Upper lobe of right lung (tissue), 1 donor: ENCODE measurements at regions not wholly inside any gene's neighbourhood (a gene's known extent, or its start where the extent isn't known, plus 50 kb on each side); places are given as distances from the start of the nearest gene placed in this dataset.
"Not testable (repeated sequence)": the region's sequence is repeated elsewhere in the genome, so short reads cannot be mapped to it uniquely, and the experiment has no call there.

Source experiments
- ATAC-seq: fragments of 200-7000 bp; cut with Tn5 transposase; one replicate; pipeline ENCODE4 v1.9.1; 2020; ENCODE audit warnings: mild to moderate bottlenecking, moderate library complexity
- DNase-seq: peaks from one replicate; pipeline ENCODE4 v3.0.0-alpha.2; 2020
- H3K27ac ChIP-seq: fragments of 200-600 bp; one replicate; pipeline ENCODE4 v1.8.0; 2022
- H3K27me3 ChIP-seq: fragments of 200-600 bp; one replicate; pipeline ENCODE4 v1.8.0; 2022; ENCODE audit warnings: mild to moderate bottlenecking
- H3K36me3 ChIP-seq: fragments of 200-600 bp; one replicate; pipeline ENCODE4 v1.8.0; 2022
- H3K4me1 ChIP-seq: fragments of 200-600 bp; one replicate; pipeline ENCODE4 v1.8.0; 2022
- H3K4me3 ChIP-seq: fragments of 200-600 bp; one replicate; pipeline ENCODE4 v1.8.0; 2022; ENCODE audit warnings: mild to moderate bottlenecking
- H3K9me3 ChIP-seq: fragments of 200-600 bp; one replicate; pipeline ENCODE4 v1.8.0; 2022
- intact Hi-C: fragments of 100-400 bp; cut with DNase I; formaldehyde crosslinking; loops from one replicate; pipeline ENCODE4 v1.11.0; 2022
- TF ChIP-seq, protein P1 (sequence below): fragments of 200-600 bp; IDR thresholded peaks from one replicate; pipeline ENCODE4 v1.8.0; 2022; ENCODE audit warnings: antibody characterized with exemption
- donor health status: DM: no; HTN: yes; CAD: no; lungs with severe emphysema.

DNA sequence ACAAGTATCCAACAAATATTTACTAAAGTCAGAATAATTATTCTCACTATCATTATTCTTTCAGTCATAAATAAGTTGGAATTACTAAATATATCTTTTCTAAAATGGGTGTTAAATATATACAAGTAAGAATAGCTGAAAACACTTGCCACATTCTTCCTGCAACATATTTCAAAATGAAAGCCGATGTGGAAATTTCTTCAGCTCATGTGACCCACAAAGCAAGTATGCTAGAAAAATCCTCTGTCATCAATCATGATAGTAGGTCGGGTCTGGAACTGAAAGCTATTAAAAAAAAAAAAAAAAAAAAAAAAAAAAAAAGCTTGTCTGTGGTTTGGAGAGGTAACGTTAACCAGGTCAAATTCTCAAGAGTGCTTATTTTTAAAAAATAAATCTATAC is 344.7 kb downstream of the NEBL start:
- ATAC-seq: no peak

DNA sequence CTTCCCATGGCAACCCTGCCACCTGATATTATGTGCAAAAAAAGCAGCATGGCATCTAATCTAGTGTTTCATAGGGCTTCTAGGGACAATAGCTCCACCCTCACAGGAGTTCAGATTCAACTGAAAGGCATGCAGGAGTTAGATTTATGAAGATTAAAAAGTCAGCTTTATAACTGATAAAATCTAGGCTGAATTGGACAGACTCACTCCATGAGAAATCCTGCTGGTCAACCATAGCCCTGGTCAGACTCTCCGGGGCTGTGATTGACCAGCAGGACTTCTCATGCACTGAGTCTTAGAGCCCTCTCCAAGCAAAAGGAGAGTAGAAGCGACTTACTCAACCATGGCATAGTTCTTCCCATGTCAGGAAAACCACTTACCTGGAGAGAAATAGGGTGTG is 345.4 kb downstream of the NEBL start:
- Histone ChIP-seq H3K27ac (no peak overlapping the region), H3K9me3 (no peaks in the 10 kb centered on the region), H3K4me3 (no peak overlapping the region), H3K4me1 (no peaks in the 10 kb centered on the region), H3K27me3 (no peaks in the 10 kb centered on the region), H3K36me3 (no peaks in the 10 kb centered on the region)
- ATAC-seq: no peak
- intact Hi-C loops: no loop called here
- DNase-seq: no peak
- TF ChIP-seq, protein P1, sequence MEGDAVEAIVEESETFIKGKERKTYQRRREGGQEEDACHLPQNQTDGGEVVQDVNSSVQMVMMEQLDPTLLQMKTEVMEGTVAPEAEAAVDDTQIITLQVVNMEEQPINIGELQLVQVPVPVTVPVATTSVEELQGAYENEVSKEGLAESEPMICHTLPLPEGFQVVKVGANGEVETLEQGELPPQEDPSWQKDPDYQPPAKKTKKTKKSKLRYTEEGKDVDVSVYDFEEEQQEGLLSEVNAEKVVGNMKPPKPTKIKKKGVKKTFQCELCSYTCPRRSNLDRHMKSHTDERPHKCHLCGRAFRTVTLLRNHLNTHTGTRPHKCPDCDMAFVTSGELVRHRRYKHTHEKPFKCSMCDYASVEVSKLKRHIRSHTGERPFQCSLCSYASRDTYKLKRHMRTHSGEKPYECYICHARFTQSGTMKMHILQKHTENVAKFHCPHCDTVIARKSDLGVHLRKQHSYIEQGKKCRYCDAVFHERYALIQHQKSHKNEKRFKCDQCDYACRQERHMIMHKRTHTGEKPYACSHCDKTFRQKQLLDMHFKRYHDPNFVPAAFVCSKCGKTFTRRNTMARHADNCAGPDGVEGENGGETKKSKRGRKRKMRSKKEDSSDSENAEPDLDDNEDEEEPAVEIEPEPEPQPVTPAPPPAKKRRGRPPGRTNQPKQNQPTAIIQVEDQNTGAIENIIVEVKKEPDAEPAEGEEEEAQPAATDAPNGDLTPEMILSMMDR: no peak

More for the DNA sequence above, 344.7 kb downstream of the NEBL start:
- intact Hi-C loops: no loop called here
- no peaks in the 10 kb centered on the region for H3K27me3 ChIP-seq
- TF ChIP-seq, protein P1: no peak
- H3K4me3 ChIP-seq: no peak overlapping the region
- no peaks in the 10 kb centered on the region for H3K36me3 ChIP-seq
- no peak for DNase-seq
- H3K27ac ChIP-seq: no peak overlapping the region
- no peaks in the 10 kb centered on the region for H3K4me1 ChIP-seq
- no peaks in the 10 kb centered on the region for H3K9me3 ChIP-seq

DNA sequence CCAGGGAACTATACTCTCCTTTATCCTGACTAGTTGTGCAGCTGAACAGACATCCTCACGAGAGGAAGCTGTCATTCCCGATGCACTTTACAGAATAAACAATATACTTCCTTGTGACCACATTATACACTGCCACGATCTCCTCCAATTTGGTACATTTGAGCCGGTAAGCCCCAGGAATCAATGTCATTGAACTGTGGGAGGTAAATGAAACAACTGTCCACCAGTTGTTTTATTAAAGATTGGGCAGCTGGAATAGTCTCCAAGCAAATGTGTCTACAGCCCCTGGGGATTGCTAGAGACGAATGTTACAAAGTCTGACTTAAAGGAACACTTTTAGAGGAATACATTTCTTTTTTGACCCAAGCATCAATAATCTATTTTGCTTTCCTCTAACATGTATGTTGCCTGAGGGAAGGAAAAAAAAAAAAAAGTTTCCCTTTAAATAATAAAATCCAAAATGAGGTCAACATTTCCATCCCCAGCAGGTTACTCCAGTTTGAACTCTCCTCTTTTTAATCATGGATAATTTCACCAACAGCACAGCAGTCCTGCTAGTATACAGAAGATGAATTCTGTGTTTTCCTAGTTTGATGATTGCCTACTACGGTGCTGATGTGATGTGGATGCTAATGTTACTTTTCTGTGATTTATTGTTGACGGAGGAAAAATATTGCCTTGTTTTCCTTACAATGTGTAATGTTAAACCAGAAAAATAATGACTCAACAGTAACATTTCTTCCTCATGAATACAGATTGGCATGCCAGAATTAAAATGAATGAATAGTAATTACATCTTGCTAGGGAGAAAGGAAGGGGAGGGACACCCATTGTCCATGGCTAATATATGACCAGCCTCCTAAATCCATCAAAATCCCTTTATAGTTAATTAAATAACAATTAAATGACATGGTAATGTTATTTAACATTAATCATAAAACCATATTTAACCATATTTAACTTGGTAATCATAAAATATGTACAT is 360.9 kb downstream of the NEBL start:
- Histone ChIP-seq H3K4me3 (no peak overlapping the region), H3K27ac (no peak overlapping the region), H3K4me1 (no peaks in the 10 kb centered on the region), H3K9me3 (no peaks in the 10 kb centered on the region), H3K27me3 (no peaks in the 10 kb centered on the region), H3K36me3 (no peaks in the 10 kb centered on the region)
- ATAC-seq: no peak
- TF ChIP-seq, protein P1: no peak
- no peak for DNase-seq
- intact Hi-C loops: no loop called here

DNA sequence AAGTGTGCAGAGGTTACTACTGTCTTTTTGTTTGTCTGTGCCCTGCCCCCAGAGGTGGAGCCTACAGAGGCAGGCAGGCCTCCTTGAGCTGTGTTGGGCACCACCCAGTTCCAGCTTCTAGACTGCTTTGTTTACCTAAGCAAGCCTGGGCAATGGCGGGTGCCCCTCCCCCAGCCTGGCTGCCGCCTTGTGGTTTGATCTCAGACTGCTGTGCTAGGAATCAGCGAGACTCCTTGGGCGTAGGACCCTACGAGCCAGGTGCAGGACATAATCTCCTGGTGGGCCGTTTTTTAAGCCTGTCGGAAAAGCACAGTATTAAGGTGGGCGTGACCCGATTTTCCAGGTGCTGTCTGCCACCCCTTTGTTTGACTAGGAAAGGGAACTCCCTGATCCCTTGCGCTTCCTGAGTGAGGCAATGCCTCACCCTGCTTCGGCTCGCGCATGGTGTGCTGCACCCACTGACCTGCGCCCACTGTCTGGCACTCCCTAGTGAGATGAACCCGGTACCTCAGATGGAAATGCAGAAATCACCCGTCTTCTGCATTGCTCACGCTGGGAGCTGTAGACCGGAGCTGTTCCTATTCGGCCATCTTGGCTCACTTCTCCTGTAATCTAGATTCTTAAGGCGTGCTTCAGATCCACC is 365.7 kb downstream of the NEBL start:
- H3K9me3 ChIP-seq, ATAC-seq, intact Hi-C loops, H3K4me1 ChIP-seq, DNase-seq, H3K27me3 ChIP-seq, H3K36me3 ChIP-seq, H3K4me3 ChIP-seq, H3K27ac ChIP-seq: not testable (repeated sequence)

DNA sequence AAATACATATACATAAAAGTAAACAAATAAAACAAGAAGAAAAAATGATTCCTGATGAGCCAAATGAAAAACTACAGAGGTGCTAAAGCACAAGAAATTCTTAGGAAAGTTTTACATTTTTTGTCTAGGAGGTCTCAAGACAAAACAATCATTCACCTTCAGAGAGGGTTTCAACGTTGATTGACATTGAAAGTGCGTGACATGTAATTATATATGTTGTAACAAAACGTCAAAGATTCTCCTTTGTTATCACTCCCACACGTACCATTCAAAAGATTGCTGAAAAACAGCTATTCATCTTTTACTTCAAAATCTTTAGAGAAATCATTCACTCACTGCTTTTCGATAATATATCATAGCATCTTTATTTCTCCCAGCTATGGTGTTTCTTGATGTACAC is 375.9 kb downstream of the NEBL start:
- no peak for ATAC-seq
- Histone ChIP-seq H3K9me3 (no peaks in the 10 kb centered on the region), H3K4me3 (no peak overlapping the region), H3K27me3 (no peaks in the 10 kb centered on the region), H3K27ac (no peak overlapping the region), H3K36me3 (no peaks in the 10 kb centered on the region), H3K4me1 (no peaks in the 10 kb centered on the region)
- intact Hi-C loops: no loop called here
- TF ChIP-seq, protein P1: no peak
- no peak for DNase-seq

DNA sequence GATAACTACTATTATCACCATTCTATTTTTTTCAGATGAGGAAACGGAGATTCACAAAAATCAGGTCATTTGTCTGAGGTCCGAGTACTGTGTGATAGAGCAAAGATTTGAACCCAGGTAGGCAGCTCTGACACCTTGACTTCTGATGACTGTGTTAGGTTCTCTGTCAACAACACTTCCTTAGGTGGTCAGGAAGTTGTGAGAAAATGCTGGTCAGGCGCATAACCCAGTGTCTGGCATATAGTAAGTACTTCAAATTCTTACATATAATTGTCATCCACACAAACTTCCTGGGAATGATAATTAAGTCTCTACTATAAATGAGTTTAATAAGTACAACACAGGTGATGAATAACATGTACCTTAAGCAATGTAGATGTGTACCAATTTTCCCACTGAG is 381.5 kb downstream of the NEBL start:
- Histone ChIP-seq H3K27me3 (no peaks in the 10 kb centered on the region), H3K36me3 (no peaks in the 10 kb centered on the region), H3K9me3 (no peaks in the 10 kb centered on the region), H3K27ac (no peak overlapping the region), H3K4me1 (no peaks in the 10 kb centered on the region), H3K4me3 (no peak overlapping the region)
- no peak for ATAC-seq
- intact Hi-C loops: no loop called here
- TF ChIP-seq, protein P1: no peak
- no peak for DNase-seq
